NOMO-1 treated with dmso at 0.1 percent for 144 hours (cell line): ENCODE measurements at regions not wholly inside any gene's neighbourhood (a gene's known extent, or its start where the extent isn't known, plus 50 kb on each side); places are given as distances from the start of the nearest gene placed in this dataset.

Source experiments
- DNase-seq: peaks from one replicate; lab custom pipeline; 2025; ENCODE audit not compliant: unreplicated experiment; lab: John Stamatoyannopoulos, UW

- no peak for DNase-seq
Measured at GRCh38 chr4:11901089-11901488, 472.4 kb upstream of the HS3ST1 start.

- DNase-seq = no peak
Measured at GRCh38 chr4:11900359-11900758, 471.7 kb upstream of the HS3ST1 start.

GRCh38 chr4:11898796-11899195, 470.1 kb upstream of the HS3ST1 start:
- DNase-seq = no peak

DNA sequence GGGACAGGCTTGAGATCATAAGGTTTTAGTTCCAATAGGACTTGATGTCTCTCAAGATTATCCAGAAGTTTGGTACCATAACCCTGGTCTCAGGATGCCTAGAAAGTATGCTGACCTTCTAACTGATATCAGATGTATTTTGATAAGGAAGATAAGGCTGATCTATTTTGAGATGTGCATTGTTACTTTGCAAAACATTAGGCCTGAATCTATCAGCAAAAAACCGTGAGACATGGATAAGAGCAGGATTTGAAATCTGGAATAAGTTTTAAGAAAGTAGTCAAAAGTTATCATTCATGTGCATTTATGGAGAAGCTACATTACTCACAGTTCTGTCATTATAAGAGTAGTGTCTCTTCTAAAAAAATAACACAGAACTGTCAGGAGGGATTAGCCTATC, 467.1 kb upstream of the HS3ST1 start:
- no peak for DNase-seq

DNA sequence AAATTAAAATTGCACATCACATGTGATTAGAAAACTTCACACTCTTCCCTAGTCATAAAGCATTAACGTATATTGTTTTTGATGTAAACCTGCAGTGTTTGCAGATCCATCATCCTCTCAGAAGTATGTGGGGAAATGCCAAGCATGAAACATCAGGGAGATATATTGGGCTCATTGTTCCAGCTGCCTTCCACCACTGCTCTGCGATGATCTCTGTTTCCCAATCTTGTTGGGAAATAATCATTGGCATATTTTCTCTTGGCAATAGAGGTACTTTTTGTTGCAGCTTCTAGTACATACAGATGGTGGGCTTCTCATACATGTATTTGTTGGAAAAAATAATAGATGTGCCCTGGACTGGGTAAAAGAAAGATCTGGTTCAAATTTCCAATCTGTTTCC, 466.3 kb upstream of the HS3ST1 start:
- no peak for DNase-seq

- no peak for DNase-seq
Measured at GRCh38 chr4:11894221-11894620, 465.5 kb upstream of the HS3ST1 start.

DNA sequence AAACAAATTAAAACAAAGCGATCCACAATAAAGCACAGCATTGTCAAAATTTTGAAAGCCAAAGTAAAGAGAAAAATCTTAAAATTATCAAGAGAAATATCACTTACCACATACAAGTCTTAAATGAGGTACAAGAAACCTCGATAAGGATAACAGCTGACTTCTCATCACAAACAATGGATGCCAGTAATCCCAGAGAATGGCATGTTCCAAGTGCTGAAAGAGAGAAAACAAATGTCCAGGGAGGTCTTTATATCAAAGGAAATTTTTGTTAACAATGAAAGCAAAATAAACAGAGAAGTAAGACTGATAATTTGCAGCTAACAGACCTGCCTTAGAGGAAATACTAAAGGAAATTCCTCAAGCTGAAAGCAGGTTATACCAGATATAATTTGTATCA, 460.4 kb upstream of the HS3ST1 start:
- no peak for DNase-seq

- DNase-seq = no peak
Measured at GRCh38 chr4:11881947-11882346, 453.3 kb upstream of the HS3ST1 start.

DNA sequence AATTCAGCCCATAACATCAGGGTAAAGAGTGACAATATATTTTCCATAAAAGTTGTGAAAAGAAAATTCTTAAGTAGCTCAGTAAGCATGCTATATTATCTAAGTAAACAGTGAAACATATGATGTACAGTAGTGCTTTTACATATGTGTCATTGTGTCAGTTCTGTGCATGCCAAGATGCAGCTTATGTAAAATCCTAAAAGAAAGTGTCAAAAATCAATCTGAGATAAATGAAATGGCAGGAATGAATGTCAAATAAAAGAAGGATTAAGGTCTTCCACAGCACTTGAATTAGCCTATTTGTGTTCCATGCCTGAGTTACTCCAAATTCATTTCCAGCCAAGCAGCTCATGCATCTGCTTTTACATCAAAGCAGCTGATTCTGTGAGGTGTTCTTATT, 452.7 kb upstream of the HS3ST1 start:
- no peak for DNase-seq

- no peak for DNase-seq
Measured at GRCh38 chr4:11878241-11878640, 449.5 kb upstream of the HS3ST1 start.

DNA sequence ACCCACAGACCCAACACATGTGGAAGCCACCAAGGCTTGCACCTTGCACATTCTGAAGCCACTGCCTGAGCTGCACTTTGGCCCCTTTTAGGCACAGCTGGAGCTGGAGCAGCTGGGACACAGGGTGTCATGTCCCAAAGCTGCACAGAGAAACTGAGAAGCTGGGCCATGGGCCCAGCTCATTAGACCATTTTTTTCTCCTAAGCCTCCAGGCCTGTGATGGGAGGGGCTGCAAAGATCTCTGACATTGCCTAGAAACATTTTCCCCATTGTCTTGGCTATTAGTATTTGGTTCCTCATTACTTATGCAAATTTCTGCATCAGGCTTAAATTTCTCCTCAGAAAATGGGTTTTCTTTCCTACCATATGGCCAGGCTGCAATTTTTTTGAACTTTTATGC, 447.4 kb upstream of the HS3ST1 start:
- no peak for DNase-seq

- no peak for DNase-seq
Measured at GRCh38 chr4:11869191-11869870, 440.6 kb upstream of the HS3ST1 start.

DNA sequence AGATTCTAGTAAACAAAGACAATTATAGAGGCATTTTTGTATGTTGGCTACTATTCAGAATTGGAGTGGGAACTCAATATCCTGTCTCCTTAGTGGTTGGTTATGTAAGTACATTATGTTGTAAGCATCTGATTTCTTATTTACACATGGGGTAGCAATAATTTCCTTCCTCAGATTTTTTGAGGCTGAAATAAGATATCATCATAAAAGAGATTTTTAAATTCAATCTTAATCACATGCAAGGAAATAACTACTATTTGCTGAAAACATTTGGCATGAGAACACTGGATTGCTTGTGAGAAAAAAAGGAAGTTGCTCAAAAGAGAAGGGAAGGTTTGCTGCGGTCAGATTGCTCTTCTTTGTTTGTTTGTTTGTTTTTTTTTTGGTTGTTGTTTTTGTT, 437.7 kb upstream of the HS3ST1 start:
- no peak for DNase-seq

- DNase-seq = no peak
Measured at GRCh38 chr4:11860996-11861395, 432.3 kb upstream of the HS3ST1 start.

GRCh38 chr4:11857881-11858280, 429.2 kb upstream of the HS3ST1 start:
- no peak for DNase-seq

DNA sequence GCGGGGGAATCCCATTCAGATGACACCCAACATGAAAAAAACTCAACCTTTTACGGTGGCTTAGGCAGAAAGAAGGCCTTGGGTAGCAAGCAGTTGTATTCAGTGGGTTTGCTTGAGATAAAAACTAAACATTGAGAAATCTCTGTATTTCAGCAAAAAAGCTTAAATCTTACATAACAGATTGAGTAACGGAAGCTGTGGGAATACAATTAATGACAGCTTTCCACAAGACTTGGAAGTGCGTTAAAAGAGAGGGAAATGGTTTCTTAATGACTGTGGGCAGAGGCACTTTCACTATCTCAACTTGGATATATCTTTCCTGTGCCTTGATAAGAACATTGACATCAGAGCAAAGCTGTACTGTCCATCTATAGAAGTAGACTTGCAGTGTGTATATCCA, 418.5 kb upstream of the HS3ST1 start:
- DNase-seq = no peak

- DNase-seq = no peak
Measured at GRCh38 chr4:11843927-11844326, 415.2 kb upstream of the HS3ST1 start.

GRCh38 chr4:11843340-11843739, 414.6 kb upstream of the HS3ST1 start:
- DNase-seq = no peak

GRCh38 chr4:11842620-11843263, 414.0 kb upstream of the HS3ST1 start:
- no peak for DNase-seq

- no peak for DNase-seq
Measured at GRCh38 chr4:11839889-11840288, 411.2 kb upstream of the HS3ST1 start.

- no peak for DNase-seq
Measured at GRCh38 chr4:11831739-11832138, 403.0 kb upstream of the HS3ST1 start.

- DNase-seq = no peak
Measured at GRCh38 chr4:11824566-11824965, 395.9 kb upstream of the HS3ST1 start.
